Lower lobe of right lung (tissue), 2 donors: ENCODE measurements at regions not wholly inside any gene's neighbourhood (a gene's known extent, or its start where the extent isn't known, plus 50 kb on each side); places are given as distances from the start of the nearest gene placed in this dataset.

Experiments
- ATAC-seq, 2 donors: fragments of 200-7000 bp; cut with Tn5 transposase; one replicate each; pipeline ENCODE4 v1.9.1; 2020 to 2022; ENCODE audit warnings: mild to moderate bottlenecking in 2 of 2, moderate library complexity in 2 of 2
- DNase-seq: peaks from one replicate; pipeline ENCODE4 v3.0.0-alpha.2; 2020
- H3K27ac ChIP-seq: fragments of 200-600 bp; one replicate; pipeline ENCODE4 v1.8.0; 2022
- H3K27me3 ChIP-seq: fragments of 200-600 bp; one replicate; pipeline ENCODE4 v1.8.0; 2022; ENCODE audit warnings: low read depth
- H3K36me3 ChIP-seq: fragments of 200-600 bp; one replicate; pipeline ENCODE4 v1.8.0; 2022; ENCODE audit warnings: mild to moderate bottlenecking
- H3K4me1 ChIP-seq: fragments of 200-600 bp; one replicate; pipeline ENCODE4 v1.8.0; 2022
- H3K4me3 ChIP-seq: fragments of 200-600 bp; one replicate; pipeline ENCODE4 v1.8.0; 2022; ENCODE audit warnings: mild to moderate bottlenecking
- H3K9me3 ChIP-seq: fragments of 200-600 bp; one replicate; pipeline ENCODE4 v1.8.0; 2022
- intact Hi-C: fragments of 100-400 bp; cut with DNase I; formaldehyde crosslinking; loops from one replicate; pipeline ENCODE4 v1.11.0; 2022
- TF ChIP-seq, protein P1 (sequence below): fragments of 200-600 bp; IDR thresholded peaks from one replicate; pipeline ENCODE4 v1.8.0; 2022; ENCODE audit warnings: antibody characterized with exemption, mild to moderate bottlenecking
- donor health status: DM: no; HTN: yes; CAD: no; lungs with severe emphysema.

DNA sequence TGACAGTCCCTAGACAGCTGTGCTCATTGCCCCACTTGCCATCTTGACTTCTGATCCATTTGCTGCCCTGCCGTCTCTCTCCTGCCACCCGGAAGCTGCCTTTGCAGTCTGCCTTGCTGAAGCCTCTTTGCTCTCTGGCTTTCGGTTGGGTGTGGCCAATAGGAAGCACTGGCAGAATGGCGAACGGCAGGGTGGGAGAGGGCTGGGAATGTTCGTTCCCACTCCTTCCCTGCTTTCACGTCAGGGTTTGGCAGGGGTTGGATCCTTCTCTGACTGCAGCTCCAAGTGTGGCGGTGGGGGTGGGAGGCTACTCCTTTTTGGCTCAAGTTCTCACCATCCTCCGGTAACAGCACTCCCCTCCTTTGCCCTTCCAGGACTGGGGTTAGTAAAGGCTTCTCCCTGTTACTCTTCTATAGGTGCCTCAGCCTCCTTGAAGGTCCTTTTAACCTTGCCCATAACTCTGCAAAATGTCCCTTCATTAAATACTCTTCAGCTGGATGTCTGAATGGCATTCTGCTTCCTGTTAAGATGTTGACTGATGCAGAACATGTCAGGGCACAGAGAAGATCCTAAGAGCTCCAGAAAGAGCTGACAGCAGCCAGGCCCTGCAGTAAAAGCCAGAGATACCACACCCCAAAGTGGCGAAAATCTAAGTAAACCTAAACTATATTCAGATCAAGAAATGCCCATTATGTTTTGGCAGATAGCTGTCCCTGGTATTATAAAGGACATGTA, 299.7 kb downstream of the CDCA7 start:
- Histone ChIP-seq H3K27ac (no peak overlapping the region), H3K36me3 (no peaks in the 10 kb centered on the region), H3K4me1 (no peaks in the 10 kb centered on the region), H3K4me3 (no peak overlapping the region), H3K9me3 (no peaks in the 10 kb centered on the region), H3K27me3 (no peaks in the 10 kb centered on the region)
- ATAC-seq, result no peak
- DNase-seq, result no peak
- intact Hi-C loops, result no loop called here
- TF ChIP-seq, protein P1, sequence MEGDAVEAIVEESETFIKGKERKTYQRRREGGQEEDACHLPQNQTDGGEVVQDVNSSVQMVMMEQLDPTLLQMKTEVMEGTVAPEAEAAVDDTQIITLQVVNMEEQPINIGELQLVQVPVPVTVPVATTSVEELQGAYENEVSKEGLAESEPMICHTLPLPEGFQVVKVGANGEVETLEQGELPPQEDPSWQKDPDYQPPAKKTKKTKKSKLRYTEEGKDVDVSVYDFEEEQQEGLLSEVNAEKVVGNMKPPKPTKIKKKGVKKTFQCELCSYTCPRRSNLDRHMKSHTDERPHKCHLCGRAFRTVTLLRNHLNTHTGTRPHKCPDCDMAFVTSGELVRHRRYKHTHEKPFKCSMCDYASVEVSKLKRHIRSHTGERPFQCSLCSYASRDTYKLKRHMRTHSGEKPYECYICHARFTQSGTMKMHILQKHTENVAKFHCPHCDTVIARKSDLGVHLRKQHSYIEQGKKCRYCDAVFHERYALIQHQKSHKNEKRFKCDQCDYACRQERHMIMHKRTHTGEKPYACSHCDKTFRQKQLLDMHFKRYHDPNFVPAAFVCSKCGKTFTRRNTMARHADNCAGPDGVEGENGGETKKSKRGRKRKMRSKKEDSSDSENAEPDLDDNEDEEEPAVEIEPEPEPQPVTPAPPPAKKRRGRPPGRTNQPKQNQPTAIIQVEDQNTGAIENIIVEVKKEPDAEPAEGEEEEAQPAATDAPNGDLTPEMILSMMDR, result no peak

GRCh38 chr2:173654896-173655265, 300.2 kb downstream of the CDCA7 start:
- DNase-seq (no peak), ATAC-seq (no peak)
- TF ChIP-seq, protein P1, result no peak
- Histone ChIP-seq H3K36me3 (no peaks in the 10 kb centered on the region), H3K4me3 (no peak overlapping the region), H3K4me1 (no peaks in the 10 kb centered on the region), H3K9me3 (no peaks in the 10 kb centered on the region), H3K27me3 (no peaks in the 10 kb centered on the region), H3K27ac (no peak overlapping the region)
- intact Hi-C loops, result no loop called here

- no peaks in the 10 kb centered on the region for H3K9me3 ChIP-seq
- no peak overlapping the region for H3K4me3 ChIP-seq
- DNase-seq (no peak), ATAC-seq (no peak)
- intact Hi-C loops, result no loop called here
- no peak overlapping the region for H3K27ac ChIP-seq
- no peaks in the 10 kb centered on the region for H3K36me3 ChIP-seq
- H3K4me1 ChIP-seq, result no peaks in the 10 kb centered on the region
- no peaks in the 10 kb centered on the region for H3K27me3 ChIP-seq
- TF ChIP-seq, protein P1, result no peak
These were observed 301.4 kb downstream of the CDCA7 start for GRCh38 chr2:173656086-173656485.

DNA sequence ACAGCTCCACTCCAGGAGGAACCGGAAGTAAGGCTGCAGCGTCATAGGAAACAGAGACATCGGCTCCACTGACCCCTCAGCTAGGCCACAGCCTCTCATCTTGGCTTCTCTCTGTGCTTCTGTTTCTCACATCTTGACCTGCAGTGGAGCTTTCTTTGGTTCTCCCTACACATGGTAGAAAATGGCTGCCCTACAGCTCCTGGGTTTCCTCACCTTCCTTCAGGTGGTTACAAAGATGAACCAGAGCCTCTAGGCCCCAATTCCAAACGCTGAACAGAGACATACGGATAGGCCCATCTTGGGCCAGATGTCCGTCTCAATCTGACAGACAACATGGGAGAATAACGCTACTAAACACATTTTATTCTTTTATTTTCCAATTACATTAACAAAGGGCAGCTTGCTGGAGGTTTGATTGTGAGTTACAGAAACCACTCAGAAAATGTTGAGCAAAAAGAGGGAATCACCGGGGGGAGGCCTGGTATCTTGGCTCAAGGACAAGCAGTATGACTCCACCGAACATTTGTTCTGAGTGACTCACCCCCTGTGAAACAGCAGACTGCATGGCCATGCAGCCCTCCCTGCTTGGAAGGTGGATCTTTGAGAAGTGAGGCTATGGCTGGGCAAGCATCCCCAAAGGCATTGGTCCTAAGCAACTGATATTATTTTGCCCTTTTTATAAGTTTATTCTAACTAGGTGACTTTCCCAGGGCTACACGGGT, 303.5 kb downstream of the CDCA7 start:
- Histone ChIP-seq H3K36me3 (no peaks in the 10 kb centered on the region), H3K4me1 (no peaks in the 10 kb centered on the region), H3K27me3 (no peaks in the 10 kb centered on the region), H3K27ac (no peak overlapping the region), H3K9me3 (no peaks in the 10 kb centered on the region), H3K4me3 (no peak overlapping the region)
- DNase-seq, result no peak
- ATAC-seq, result no peak
- intact Hi-C loops, result no loop called here
- TF ChIP-seq, protein P1, result no peak

- Histone ChIP-seq H3K27ac (no peak overlapping the region), H3K36me3 (no peaks in the 10 kb centered on the region), H3K27me3 (no peaks in the 10 kb centered on the region), H3K9me3 (no peaks in the 10 kb centered on the region), H3K4me1 (no peaks in the 10 kb centered on the region), H3K4me3 (no peak overlapping the region)
- DNase-seq, result no peak
- TF ChIP-seq, protein P1, result no peak
- intact Hi-C loops, result no loop called here
- ATAC-seq, result no peak
These were observed 304.3 kb downstream of the CDCA7 start for GRCh38 chr2:173658946-173659371.
